CD4-positive, alpha-beta T cell treated with Interleukin-2 at 100 ng/mL for 4 hours (primary cell): ENCODE measurements at regions not wholly inside any gene's neighbourhood (a gene's known extent, or its start where the extent isn't known, plus 50 kb on each side); places are given as distances from the start of the nearest gene placed in this dataset.
A peak's percentile ranks its signal among the peaks of the same experiment; 100 is the strongest.
"Not testable (repeated sequence)": the region's sequence is repeated elsewhere in the genome, so short reads cannot be mapped to it uniquely, and the experiment has no call there.

Experiments used
- DNase-seq: peaks from one replicate; pipeline ENCODE4 v3.0.0-alpha.2; 2020; ENCODE audit warnings: low spot score

DNA sequence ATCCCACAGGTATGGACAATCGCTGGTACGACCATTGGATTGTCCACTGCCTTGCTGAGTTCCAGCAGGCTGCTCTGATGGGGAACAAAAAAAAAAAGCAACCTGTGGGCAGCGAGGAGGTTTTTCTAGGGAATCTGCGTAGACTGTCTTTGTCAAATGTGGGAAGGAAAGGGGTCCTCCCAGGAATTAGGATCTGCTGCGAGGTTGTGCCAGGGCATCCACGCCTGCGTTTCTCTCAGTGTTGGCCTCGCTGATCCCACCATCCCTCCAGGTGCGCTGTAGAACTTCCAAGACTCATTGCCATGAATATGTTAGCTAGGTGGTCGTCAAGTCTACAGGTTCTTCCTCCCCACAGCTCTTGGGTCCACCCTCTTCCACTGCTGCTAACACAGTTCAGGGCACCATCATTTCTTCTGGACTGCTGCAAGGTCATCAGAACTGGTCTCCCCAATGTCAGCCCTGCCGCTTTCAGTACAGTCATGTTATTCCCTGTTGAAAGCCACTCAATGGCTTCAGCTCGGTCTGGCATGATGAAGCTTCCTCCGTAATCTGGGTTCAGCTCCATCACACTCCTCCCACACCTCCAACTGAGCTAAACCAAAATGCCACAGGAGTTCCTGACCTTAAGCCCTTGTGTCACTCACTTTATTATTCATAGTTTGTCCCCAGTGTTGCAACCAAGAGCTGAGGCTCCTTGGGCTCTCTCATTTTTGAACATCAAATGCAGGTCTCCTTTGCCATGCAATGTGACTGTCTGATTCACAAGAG, 79.5 kb upstream of the DMRT1 start:
- no peak for DNase-seq

- DNase-seq, result no peak
Observed at GRCh38 chr9:763692-764091, 77.8 kb upstream of the DMRT1 start.

GRCh38 chr9:764105-764524, 77.4 kb upstream of the DMRT1 start:
- peak; percentile 15 for DNase-seq

DNA sequence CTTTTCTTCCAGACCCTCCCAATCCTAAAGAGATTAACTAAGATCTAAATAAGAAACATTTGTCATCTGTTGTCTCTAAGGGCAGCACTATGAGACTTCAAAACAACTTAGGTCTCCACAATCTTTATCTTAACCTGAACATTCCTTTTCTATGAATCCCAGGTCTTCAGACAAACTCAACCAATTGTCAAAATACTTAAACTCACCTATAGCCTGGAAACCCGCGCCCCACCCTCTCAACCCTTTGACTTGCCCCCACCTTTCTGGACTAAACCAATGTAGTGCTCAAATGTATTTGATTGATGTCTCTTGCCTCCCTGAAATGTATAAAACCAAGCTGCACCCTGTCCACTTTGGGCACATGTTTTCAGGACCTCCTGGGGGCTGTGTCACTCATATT, 76.5 kb upstream of the DMRT1 start:
- no peak for DNase-seq

- not testable (repeated sequence) for DNase-seq
Observed at GRCh38 chr9:767061-767561, 74.4 kb upstream of the DMRT1 start.

GRCh38 chr9:776086-776485, 65.4 kb upstream of the DMRT1 start:
- DNase-seq, result no peak

GRCh38 chr9:777978-778377, 63.5 kb upstream of the DMRT1 start:
- DNase-seq, result no peak

DNA sequence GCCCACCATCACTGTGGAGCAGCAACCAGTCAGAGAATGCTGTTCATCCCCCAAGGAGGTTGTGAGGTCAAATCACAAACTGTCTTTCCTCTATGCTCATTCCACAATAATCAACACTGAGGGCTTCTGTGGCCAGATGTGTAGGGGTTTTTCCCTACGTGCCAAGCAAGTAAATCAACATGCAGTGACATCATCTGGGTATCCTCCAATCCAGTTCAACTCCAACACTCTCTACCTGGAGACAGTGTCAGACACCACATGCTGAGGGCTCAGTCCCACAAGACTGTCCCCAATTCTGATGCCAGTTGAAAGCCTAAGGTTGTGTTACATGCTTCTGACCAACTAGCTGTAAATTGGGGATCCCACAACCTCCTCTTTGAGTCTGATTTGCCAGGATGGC, 57.3 kb upstream of the DMRT1 start:
- DNase-seq, result no peak

- no peak for DNase-seq
Observed at GRCh38 chr9:784916-785315, 56.6 kb upstream of the DMRT1 start.

- DNase-seq, result no peak
Observed at GRCh38 chr9:785997-786396, 55.5 kb upstream of the DMRT1 start.

GRCh38 chr9:786405-786804, 55.1 kb upstream of the DMRT1 start:
- DNase-seq, result no peak

DNA sequence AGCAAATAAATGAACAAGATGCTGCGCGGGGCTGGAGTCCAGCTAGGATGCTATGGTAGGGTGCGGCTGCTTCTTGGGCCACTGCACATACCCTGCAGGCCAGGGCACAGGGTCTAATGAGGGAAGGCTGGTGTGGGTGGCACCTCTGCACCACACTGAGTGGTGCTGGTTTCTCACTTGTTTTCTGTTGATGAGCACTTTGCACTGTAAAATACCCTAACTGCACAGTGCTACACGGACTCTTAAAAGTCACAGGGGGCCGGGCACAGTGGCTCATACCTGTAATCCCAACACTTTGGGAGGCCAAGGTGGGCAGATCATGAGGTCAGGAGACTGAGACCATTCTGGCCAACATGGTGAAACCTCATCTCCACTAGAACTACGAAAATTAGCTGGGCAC, 52.7 kb upstream of the DMRT1 start:
- DNase-seq, result no peak
